KOPT-K1 (cell line): ENCODE measurements at regions not wholly inside any gene's neighbourhood (a gene's known extent, or its start where the extent isn't known, plus 50 kb on each side); places are given as distances from the start of the nearest gene placed in this dataset.
"Not testable (repeated sequence)": the region's sequence is repeated elsewhere in the genome, so short reads cannot be mapped to it uniquely, and the experiment has no call there.

ENCODE experiments used
- H3K27ac ChIP-seq: fragments of 200-600 bp; sonication (generic); 2 replicates; pipeline ENCODE4 v1.5.1; 2016; ENCODE audit warnings: antibody characterized with exemption, mild to moderate bottlenecking, low read depth, low read length; ENCODE audit not compliant: poor library complexity, severe bottlenecking
- H3K36me3 ChIP-seq: fragments of 200-600 bp; sonication (generic); 2 replicates; pipeline ENCODE4 v1.5.1; 2017; ENCODE audit warnings: antibody characterized with exemption, mild to moderate bottlenecking, low read length, moderate library complexity; ENCODE audit not compliant: insufficient read depth
- H3K9me3 ChIP-seq: fragments of 200-600 bp; sonication (generic); 2 replicates; pipeline ENCODE4 v1.5.1; 2017; ENCODE audit warnings: antibody characterized with exemption, low read length, mild to moderate bottlenecking; ENCODE audit not compliant: insufficient read depth, poor library complexity, severe bottlenecking

DNA sequence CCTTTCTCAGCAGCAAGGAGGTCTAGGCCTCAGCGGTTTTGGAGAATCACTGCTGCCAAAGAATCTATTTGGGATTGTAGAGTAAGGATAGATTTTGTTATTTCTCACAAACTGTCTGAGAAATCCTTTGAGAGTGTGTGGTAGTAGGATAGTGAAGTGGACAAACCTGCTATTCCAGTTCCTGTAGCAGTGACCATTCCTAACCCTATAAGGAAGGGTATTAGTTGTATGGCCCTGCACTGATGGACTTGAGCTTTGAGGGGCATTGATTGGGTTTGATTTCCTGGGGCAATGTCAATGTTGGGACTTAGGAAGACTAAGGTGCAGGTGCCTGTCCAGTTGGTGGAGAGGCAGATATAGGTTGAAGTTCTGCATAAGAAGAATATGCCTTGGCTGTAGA lies 93.6 kb upstream of the TERB2 start:
- not testable (repeated sequence) for H3K27ac ChIP-seq, H3K9me3 ChIP-seq, H3K36me3 ChIP-seq

DNA sequence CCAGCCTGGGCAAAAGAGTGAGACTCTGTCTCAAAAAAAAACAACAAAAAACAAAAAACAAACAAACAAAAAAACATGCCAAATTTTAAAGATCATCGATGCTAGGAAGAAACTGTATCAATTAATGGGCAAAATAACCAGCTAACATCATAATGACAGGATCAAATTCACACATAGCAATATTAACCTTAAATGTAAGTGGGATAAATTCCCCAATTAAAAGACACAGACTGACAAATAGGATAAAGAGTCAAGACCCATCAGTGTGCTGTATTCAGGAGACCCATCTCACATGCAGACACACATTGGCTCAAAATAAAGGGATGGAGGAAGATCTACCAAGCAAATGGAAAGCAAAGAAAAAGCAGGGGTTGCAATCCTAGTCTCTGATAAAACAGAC lies 88.4 kb upstream of the TERB2 start:
- H3K9me3 ChIP-seq, H3K27ac ChIP-seq, H3K36me3 ChIP-seq: not testable (repeated sequence)

- not testable (repeated sequence) for H3K36me3 ChIP-seq, H3K27ac ChIP-seq, H3K9me3 ChIP-seq
Observed at GRCh38 chr15:44870125-44870524, 86.4 kb upstream of the TERB2 start.

DNA sequence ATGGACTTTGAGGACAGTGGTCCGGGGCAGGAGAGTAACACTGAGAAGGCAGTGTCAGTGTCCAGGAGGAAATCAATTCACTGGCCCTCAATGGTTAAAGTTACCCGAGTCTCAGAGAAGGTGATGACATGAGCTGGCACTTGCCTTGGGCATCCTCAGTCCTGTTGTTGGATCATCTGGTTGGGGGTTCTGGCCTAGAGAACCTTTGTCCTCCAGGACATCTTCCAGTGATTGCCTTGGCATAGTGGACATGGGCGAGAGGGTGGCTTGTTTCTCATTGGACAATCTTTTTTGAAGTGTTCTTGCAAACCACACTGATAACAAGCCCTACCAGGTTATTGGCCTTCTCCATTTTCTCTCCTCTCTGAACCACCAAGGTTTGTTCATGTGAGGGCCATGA lies 83.4 kb upstream of the TERB2 start:
- peaks cover 33% of the 10 kb centered on the region for H3K9me3 ChIP-seq
- H3K27ac ChIP-seq, result no peak overlapping the region

DNA sequence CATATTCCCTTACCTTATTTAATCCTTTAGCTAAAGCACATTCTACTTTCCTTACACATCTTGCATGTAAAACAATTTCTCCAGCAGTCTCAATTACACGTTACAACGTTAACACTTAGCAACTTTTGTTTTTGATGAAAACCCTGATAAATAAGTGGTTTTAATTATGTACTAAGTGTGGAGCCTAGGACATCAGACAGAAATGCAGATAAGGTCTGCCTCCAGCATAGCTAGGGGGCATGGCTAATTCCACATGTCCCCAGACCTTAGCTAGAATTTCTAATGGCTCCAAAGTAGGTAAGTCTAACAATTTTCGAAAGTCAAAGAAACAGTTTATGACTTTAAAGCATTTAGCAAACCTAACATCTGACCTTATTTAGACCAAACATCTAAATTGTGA lies 77.4 kb upstream of the TERB2 start:
- H3K27ac ChIP-seq, result no peak overlapping the region
- H3K36me3 ChIP-seq, result no peaks in the 10 kb centered on the region
- H3K9me3 ChIP-seq, result peaks cover 51% of the 10 kb centered on the region

More for the DNA sequence above, 83.4 kb upstream of the TERB2 start:
- H3K36me3 ChIP-seq, result no peaks in the 10 kb centered on the region

DNA sequence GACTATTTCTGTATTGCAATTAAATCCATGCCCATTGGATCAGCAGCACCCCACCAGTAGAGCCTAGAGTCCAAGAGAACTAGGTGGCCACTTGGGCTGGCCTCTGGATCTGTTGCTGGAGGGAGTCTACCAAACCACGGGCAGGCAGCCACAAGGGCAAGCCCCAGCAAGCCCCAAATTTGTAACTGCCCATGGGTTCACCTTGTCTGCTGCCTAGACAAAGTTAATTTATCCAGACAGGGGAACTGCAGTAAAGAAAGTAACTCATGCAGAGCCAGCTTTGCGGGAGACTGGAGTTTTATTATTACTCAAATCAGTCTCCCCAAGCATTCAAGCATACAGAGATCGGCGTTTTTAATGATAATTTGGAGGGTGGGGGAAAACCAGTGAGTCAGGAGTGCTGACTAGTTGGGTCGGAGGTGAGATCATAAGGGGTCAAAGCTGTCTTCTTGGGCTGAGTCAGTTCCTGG lies 74.0 kb upstream of the TERB2 start:
- no peaks in the 10 kb centered on the region for H3K36me3 ChIP-seq
- H3K27ac ChIP-seq, result no peak overlapping the region
- peaks cover 24% of the 10 kb centered on the region for H3K9me3 ChIP-seq

GRCh38 chr15:44883199-44883877 lies 73.1 kb upstream of the TERB2 start:
- Histone ChIP-seq H3K36me3 (no peaks in the 10 kb centered on the region), H3K27ac (no peak overlapping the region), H3K9me3 (peaks cover 16% of the 10 kb centered on the region)

- H3K9me3 ChIP-seq, H3K36me3 ChIP-seq, H3K27ac ChIP-seq: not testable (repeated sequence)
Observed at GRCh38 chr15:44898890-44899651, 57.4 kb upstream of the TERB2 start.

DNA sequence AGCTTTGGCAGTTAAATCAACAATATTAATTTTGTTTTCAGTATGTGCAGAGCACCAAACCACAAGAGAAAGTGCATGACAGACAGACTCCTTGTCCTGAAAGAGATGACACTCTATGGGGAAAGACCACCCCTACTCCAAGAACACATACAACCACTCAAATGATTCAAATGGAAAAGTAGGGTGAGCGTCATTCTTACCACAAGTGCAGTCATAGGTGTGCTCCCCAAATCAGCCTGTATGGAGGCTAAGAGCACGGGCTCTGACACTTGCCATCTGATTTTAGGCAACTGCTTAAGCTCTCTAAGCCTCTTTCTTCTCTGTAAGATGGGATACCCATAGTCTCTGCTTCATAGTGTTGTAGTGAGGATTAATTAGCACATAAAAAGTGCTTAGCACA lies 56.7 kb upstream of the TERB2 start:
- H3K36me3 ChIP-seq, H3K9me3 ChIP-seq, H3K27ac ChIP-seq: not testable (repeated sequence)

DNA sequence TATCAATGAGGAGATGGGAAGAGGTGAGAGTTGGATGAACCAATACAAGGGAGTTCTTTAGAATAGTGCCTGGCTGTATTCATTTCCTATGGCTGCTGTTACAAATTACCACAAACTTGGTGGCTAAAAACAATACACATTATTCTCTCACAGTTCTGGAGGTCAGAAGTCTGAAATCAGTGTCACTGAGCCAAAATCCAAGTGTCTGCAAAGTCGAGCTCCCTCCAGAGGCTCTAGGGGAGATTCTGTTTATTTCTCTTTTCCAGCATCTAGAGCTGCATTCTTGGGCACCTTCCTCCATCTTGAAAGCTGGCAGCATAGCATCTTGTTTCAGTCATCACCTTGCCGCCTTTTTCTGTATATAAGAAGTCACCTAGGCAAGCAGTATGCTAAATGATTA lies 55.7 kb upstream of the TERB2 start:
- H3K36me3 ChIP-seq, H3K27ac ChIP-seq, H3K9me3 ChIP-seq: not testable (repeated sequence)

GRCh38 chr15:44903281-44903680 lies 53.2 kb upstream of the TERB2 start:
- not testable (repeated sequence) for H3K9me3 ChIP-seq, H3K36me3 ChIP-seq, H3K27ac ChIP-seq

DNA sequence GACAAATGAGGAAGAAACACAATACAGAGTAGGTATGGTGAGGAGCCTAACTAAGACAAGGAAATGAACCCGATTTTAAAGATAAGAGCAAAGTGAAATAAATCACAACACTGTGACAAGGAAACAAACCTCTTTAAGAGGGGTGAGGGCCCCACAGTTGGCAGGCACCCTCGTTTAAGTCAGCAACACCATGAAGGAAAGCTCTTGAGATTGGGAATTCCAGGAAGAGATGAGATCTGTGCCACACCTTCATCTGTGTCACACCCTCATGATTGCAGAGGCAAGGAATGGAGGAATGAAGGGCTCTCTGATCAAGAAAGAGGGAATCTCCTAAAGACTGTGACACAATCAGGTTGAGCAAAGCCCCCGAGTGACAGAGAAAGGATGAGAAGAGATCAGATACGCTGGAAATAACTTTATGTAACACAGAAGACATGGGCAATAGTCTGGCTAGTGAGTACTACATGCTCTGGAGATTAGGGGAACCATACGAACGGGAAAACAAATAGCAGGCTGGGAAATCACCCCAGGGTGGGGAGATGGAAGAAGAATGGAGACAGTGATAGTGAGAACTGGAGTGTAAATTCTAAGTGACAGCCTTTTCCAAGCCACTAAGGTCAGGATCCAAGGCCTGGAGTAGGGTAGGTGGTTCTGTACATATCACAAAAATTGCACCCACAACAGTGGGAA lies 51.7 kb upstream of the TERB2 start:
- H3K27ac ChIP-seq, H3K36me3 ChIP-seq, H3K9me3 ChIP-seq: not testable (repeated sequence)
